GM21381 (cell line): ENCODE measurements at regions not wholly inside any gene's neighbourhood (a gene's known extent, or its start where the extent isn't known, plus 50 kb on each side); places are given as distances from the start of the nearest gene placed in this dataset.
"Not testable (repeated sequence)": the region's sequence is repeated elsewhere in the genome, so short reads cannot be mapped to it uniquely, and the experiment has no call there.

Experiments used
- ATAC-seq: cut with Tn5 transposase; IDR thresholded peaks from one replicate; pipeline ENCODE4 v1.9.1; 2021; ENCODE audit warnings: mild to moderate bottlenecking, moderate library complexity; ENCODE audit not compliant: unreplicated experiment

DNA sequence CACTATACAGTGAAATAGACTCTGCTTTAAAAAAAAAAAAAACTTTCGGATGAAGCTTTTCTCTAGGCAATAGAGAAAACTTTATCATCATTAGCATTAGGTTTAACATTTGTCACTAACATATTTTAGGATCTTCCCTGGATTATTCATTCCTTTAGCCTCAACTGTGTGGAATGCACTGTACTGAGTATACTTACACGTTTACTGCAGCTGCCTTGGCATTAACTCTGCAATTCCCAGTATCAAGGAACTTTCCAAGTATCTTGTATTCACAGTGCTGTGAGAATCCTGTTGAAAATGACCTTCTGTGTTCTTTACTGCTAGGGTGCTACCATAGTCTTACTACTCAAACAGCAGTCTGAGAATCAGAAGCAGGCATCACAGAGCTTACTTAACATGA, 328.2 kb upstream of the COL3A1 start:
- no peak for ATAC-seq

- no peak for ATAC-seq
These were observed 326.6 kb upstream of the COL3A1 start for GRCh38 chr2:188647430-188648070.

- no peak for ATAC-seq
These were observed 314.3 kb upstream of the COL3A1 start for GRCh38 chr2:188659656-188660406.

- ATAC-seq = no peak
These were observed 310.9 kb upstream of the COL3A1 start for GRCh38 chr2:188663301-188663700.

- no peak for ATAC-seq
These were observed 309.8 kb upstream of the COL3A1 start for GRCh38 chr2:188664416-188664815.

DNA sequence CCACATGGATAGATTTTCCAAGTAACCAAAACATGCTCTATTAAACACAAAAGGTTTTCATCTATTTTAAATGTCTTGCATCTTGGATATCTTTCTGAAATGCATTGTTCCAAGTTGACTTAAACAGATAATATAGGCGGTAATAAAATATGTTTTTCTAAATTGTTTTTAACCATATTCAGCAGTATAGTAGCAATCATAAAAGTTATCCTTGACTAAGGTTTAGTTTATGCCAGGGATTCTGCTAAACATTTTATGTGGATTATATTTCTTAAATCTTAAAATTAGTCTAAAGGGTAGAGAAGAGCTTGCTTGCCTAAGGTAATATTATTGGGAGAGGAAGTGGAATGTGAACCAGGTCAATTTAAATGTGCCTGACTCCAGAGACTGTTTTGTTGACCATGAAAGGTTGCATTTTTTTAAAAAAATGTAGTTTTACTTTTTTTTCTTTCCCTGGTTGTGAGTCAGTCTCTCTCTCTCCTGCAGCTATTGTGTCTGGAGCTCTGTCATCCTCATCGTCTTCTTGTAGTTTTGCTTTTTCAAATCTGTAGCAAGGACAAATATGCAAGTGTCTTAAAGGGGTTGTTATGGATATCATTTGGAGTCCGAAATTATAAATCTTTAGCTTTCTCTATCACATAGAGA, 309.1 kb upstream of the COL3A1 start:
- ATAC-seq = no peak

GRCh38 chr2:188665727-188666304, 308.4 kb upstream of the COL3A1 start:
- ATAC-seq = no peak

- no peak for ATAC-seq
These were observed 307.7 kb upstream of the COL3A1 start for GRCh38 chr2:188666503-188666902.

GRCh38 chr2:188668017-188668680, 306.0 kb upstream of the COL3A1 start:
- ATAC-seq = no peak

DNA sequence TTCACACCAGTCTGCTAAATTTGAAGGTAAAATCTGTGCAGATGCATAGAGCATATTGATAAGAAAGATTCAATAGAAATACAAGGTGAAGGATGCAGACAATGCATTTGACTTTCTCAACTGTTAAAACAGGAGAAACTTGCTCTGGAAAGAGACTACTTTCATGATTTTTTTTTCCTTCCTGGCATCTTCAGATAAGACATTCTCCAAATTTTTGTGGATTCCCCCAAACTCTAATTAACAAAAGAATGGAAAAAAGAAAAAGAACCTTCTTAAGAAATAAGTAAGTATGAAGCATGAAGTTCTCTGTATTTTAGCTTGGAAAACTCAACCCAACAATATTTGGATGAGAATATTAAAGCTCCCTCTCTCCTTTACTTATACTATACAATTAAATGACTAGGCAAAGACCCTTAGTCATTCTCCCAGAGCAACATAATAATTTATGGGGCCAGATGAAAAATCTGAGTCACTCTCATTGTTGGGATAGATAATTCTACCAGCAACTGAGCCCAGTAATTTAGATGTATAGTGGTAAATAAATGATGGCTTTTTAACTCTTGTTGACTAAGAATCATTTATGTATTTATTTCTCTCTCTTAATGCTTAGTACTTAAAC, 298.7 kb upstream of the COL3A1 start:
- no peak for ATAC-seq

- no peak for ATAC-seq
These were observed 298.2 kb upstream of the COL3A1 start for GRCh38 chr2:188676010-188676400.

- no peak for ATAC-seq
These were observed 297.0 kb upstream of the COL3A1 start for GRCh38 chr2:188677142-188677541.

GRCh38 chr2:188678882-188679281, 295.3 kb upstream of the COL3A1 start:
- ATAC-seq = no peak

DNA sequence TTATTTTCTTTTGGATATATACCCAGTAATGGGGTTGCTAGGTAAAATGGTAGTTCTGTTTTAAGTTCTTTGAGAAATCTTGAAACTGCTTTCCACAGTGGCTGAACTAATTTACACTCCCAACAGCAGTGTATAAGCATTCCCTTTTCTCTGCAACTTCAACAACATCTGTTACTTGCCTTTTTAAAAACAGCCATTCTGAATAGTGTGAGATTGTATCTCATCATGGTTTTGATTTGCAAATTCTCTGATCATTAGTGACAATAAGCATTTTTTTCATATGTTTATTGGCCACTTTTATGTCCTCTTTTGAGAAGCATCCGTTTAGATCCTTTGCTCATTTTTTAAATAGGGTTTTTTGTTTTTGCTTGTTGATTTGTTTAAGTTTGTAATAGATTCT, 291.3 kb upstream of the COL3A1 start:
- ATAC-seq = no peak

GRCh38 chr2:188684795-188685194, 289.4 kb upstream of the COL3A1 start:
- ATAC-seq = no peak

GRCh38 chr2:188693111-188693510, 281.1 kb upstream of the COL3A1 start:
- ATAC-seq = no peak

- ATAC-seq = no peak
These were observed 280.4 kb upstream of the COL3A1 start for GRCh38 chr2:188693771-188694170.

- no peak for ATAC-seq
These were observed 278.2 kb upstream of the COL3A1 start for GRCh38 chr2:188695953-188696352.

DNA sequence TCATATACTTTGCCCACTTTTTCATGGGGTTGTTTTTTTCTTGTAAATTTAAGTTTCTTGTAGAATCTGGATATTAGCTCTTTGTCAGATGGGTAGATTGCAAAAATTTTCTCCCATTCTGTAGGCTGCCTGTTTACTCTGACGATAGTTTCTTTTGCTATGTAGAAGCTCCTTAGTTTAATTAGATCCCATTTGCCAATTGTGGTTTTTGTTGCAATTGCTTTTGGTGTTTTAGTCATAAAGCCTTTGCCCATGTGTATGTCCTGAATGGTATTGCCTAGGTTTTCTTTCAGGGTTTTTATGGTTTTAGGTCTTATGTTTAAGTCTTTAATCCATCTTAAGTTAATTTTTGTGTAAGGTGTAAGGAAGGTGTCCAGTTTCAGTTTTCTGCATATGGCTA, 276.0 kb upstream of the COL3A1 start:
- not testable (repeated sequence) for ATAC-seq

- no peak for ATAC-seq
These were observed 272.3 kb upstream of the COL3A1 start for GRCh38 chr2:188701836-188702235.

GRCh38 chr2:188705191-188705590, 269.0 kb upstream of the COL3A1 start:
- no peak for ATAC-seq
